ENCODE measurements at regions not wholly inside any gene's neighbourhood (a gene's known extent, or its start where the extent isn't known, plus 50 kb on each side); places are given as distances from the start of the nearest gene placed in this dataset.

- H3K4me3 ChIP-seq = no peak overlapping the region
- H3K9me3 ChIP-seq (replicated peaks in 1 of 11) = no peaks in the 10 kb centered on the region
- peaks cover 0 to 4% (median 0%) of the 10 kb centered on the region in 10 experiments; a peak in 1 of 20 replicates for H3K4me1 ChIP-seq
- no peaks in the 10 kb centered on the region for H3K36me3 ChIP-seq
- H4K20me1 ChIP-seq = no peaks in the 10 kb centered on the region
- H3K27ac ChIP-seq = no peak overlapping the region
- no peak overlapping the region for H3K9ac ChIP-seq
- no peak for TF ChIP-seq Cebpa-rat (IDR thresholded peaks at IDR 0.05)
- no peak overlapping the region for H3K4me2 ChIP-seq
- H3K27me3 ChIP-seq = no peaks in the 10 kb centered on the region
These were observed 456.1 kb downstream of the IGSF11 start for GRCh38 chr3:118578559-118578958.

- no peaks in the 10 kb centered on the region for H3K27me3 ChIP-seq
- peaks cover 0 to 26% (median 8%) of the 10 kb centered on the region in 11 experiments; a peak in 14 of 22 replicates for H3K9me3 ChIP-seq (replicated peaks in 1 of 11)
- no peak overlapping the region for H3K4me3 ChIP-seq
- H3K9ac ChIP-seq = no peak overlapping the region
- H3K36me3 ChIP-seq = no peaks in the 10 kb centered on the region
- no peaks in the 10 kb centered on the region for H3K4me1 ChIP-seq
- no peak for TF ChIP-seq Cebpa-rat (IDR thresholded peaks at IDR 0.05)
- no peak overlapping the region for H3K27ac ChIP-seq
- no peak overlapping the region for H3K4me2 ChIP-seq
- no peaks in the 10 kb centered on the region for H4K20me1 ChIP-seq
These were observed 447.5 kb downstream of the IGSF11 start for GRCh38 chr3:118587037-118587741.

- Histone ChIP-seq H3K9me3 (replicated peaks in 1 of 11) (peaks cover 6 to 33% (median 15%) of the 10 kb centered on the region in 11 experiments), H3K4me3 (no peak overlapping the region), H4K20me1 (no peaks in the 10 kb centered on the region), H3K4me2 (no peak overlapping the region), H3K27ac (no peak overlapping the region), H3K27me3 (no peaks in the 10 kb centered on the region), H3K36me3 (no peaks in the 10 kb centered on the region), H3K4me1 (no peaks in the 10 kb centered on the region), H3K9ac (no peak overlapping the region)
- TF ChIP-seq Cebpa-rat (IDR thresholded peaks at IDR 0.05) = no peak
These were observed 446.8 kb downstream of the IGSF11 start for GRCh38 chr3:118587847-118588246.

- H4K20me1 ChIP-seq = no peaks in the 10 kb centered on the region
- TF ChIP-seq Cebpa-rat (IDR thresholded peaks at IDR 0.05) = no peak
- H3K27ac ChIP-seq = no peak overlapping the region
- peaks cover 21 to 56% (median 31%) of the 10 kb centered on the region in 11 experiments for H3K9me3 ChIP-seq (replicated peaks in 1 of 11)
- H3K9ac ChIP-seq = no peak overlapping the region
- H3K27me3 ChIP-seq = no peaks in the 10 kb centered on the region
- H3K4me3 ChIP-seq = no peak overlapping the region
- H3K36me3 ChIP-seq = no peaks in the 10 kb centered on the region
- no peak overlapping the region for H3K4me2 ChIP-seq
- 0 out of 20 replicates have a peak, but pooled peaks cover 0 to 6% (median 0%) of the 10 kb centered on the region in 10 experiments for H3K4me1 ChIP-seq
These were observed 441.4 kb downstream of the IGSF11 start for GRCh38 chr3:118593277-118593670.

GRCh38 chr3:118597184-118597583, 437.5 kb downstream of the IGSF11 start:
- no peak overlapping the region for H3K27ac ChIP-seq
- no peaks in the 10 kb centered on the region for H3K36me3 ChIP-seq
- TF ChIP-seq Cebpa-rat (IDR thresholded peaks at IDR 0.05) = no peak
- H3K9ac ChIP-seq = no peak overlapping the region
- 0 out of 20 replicates have a peak, but pooled peaks cover 0 to 6% (median 0%) of the 10 kb centered on the region in 10 experiments for H3K4me1 ChIP-seq
- H3K4me2 ChIP-seq = no peak overlapping the region
- H3K4me3 ChIP-seq = no peak overlapping the region
- H3K27me3 ChIP-seq = no peaks in the 10 kb centered on the region
- H3K9me3 ChIP-seq (replicated peaks in 1 of 11) = peaks cover 18 to 31% (median 24%) of the 10 kb centered on the region in 11 experiments
- no peaks in the 10 kb centered on the region for H4K20me1 ChIP-seq

GRCh38 chr3:118607915-118608820, 426.5 kb downstream of the IGSF11 start:
- Histone ChIP-seq H3K4me1 (no peaks in the 10 kb centered on the region), H3K27ac (no peak overlapping the region), H3K4me3 (no peak overlapping the region), H3K27me3 (no peaks in the 10 kb centered on the region), H4K20me1 (no peaks in the 10 kb centered on the region), H3K9me3 (replicated peaks in 1 of 11) (peaks cover 0 to 36% (median 10%) of the 10 kb centered on the region in 11 experiments; a peak in 9 of 22 replicates), H3K4me2 (no peak overlapping the region), H3K9ac (no peak overlapping the region), H3K36me3 (no peaks in the 10 kb centered on the region)
- no peak for TF ChIP-seq Cebpa-rat (IDR thresholded peaks at IDR 0.05)

- H4K20me1 ChIP-seq = no peaks in the 10 kb centered on the region
These were observed 416.2 kb downstream of the IGSF11 start for GRCh38 chr3:118618247-118619040.

GRCh38 chr3:118626453-118626852, 408.2 kb downstream of the IGSF11 start:
- Histone ChIP-seq H4K20me1 (no peaks in the 10 kb centered on the region), H3K4me2 (no peak overlapping the region), H3K4me1 (peaks cover 0 to 15% (median 8%) of the 10 kb centered on the region in 10 experiments; a peak in 15 of 20 replicates), H3K27ac (no peak overlapping the region), H3K4me3 (no peak overlapping the region), H3K9ac (no peak overlapping the region), H3K9me3 (replicated peaks in 1 of 11) (no peaks in the 10 kb centered on the region), H3K36me3 (no peaks in the 10 kb centered on the region), H3K27me3 (no peaks in the 10 kb centered on the region)
- no peak for TF ChIP-seq Cebpa-rat (IDR thresholded peaks at IDR 0.05)

More at GRCh38 chr3:118618247-118619040, 416.2 kb downstream of the IGSF11 start:
- no peak for TF ChIP-seq Cebpa-rat (IDR thresholded peaks at IDR 0.05)
- Histone ChIP-seq H3K9me3 (replicated peaks in 1 of 11) (peaks cover 0 to 6% (median 0%) of the 10 kb centered on the region in 11 experiments; a peak in 5 of 22 replicates), H3K4me3 (no peak overlapping the region), H3K36me3 (no peaks in the 10 kb centered on the region), H3K4me1 (peaks cover 8 to 13% (median 13%) of the 10 kb centered on the region in 10 experiments), H3K27me3 (no peaks in the 10 kb centered on the region), H3K27ac (peak overlapping the region in 2 of 11 experiments; percentile 3 to 9; a peak in 1 of 22 replicates), H3K9ac (no peak overlapping the region), H3K4me2 (peak overlapping the region; percentile 16 to 53 (median 46))
